HepG2 (cell line): ENCODE measurements at regions not wholly inside any gene's neighbourhood (a gene's known extent, or its start where the extent isn't known, plus 50 kb on each side); places are given as distances from the start of the nearest gene placed in this dataset.

Source experiments
- CBX1 ChIP-seq: IDR thresholded peaks from one replicate; pipeline ENCODE4 v1.6.1; 2016; ENCODE audit warnings: antibody characterized with exemption, low read depth
- EP300 ChIP-seq, 3 experiments: sonication (generic) in 1 of 3; formaldehyde crosslinking in 1 of 3; IDR thresholded peaks; 2 replicates each; pipeline versions ENCODE4 v1.5.1 to v1.6.1; 2011 to 2020; ENCODE audit warnings: low read depth in 2 of 3, low read length in 2 of 3, borderline replicate concordance in 1 of 3, improper control_type of control experiment in 1 of 3, mild to moderate bottlenecking in 1 of 3, missing genetic modification reagents in 1 of 3, moderate library complexity in 1 of 3
- GATAD2A ChIP-seq: IDR thresholded peaks from 2 replicates; pipeline ENCODE4 v1.6.1; 2016
- KLF12 ChIP-seq: sonication (generic); formaldehyde crosslinking; IDR thresholded peaks from 2 replicates; pipeline ENCODE4 v1.4.0; 2020; ENCODE audit warnings: missing genetic modification reagents, borderline replicate concordance
- RARG ChIP-seq: sonication (generic); formaldehyde crosslinking; IDR thresholded peaks from 2 replicates; pipeline ENCODE4 v1.4.0; 2020; ENCODE audit warnings: low read depth, mild to moderate bottlenecking, missing genetic modification reagents
- SOX13 ChIP-seq, 3 experiments: fragments of 450-650 bp in 1 of 3; sonication (generic) in 1 of 3; formaldehyde crosslinking in 1 of 3; IDR thresholded peaks in 2 of 3; conservative IDR thresholded peaks in 1 of 3; 2 replicates each; pipeline versions ENCODE4 v1.5.0 to v1.6.1; 2016 to 2020; ENCODE audit warnings: antibody characterized with exemption in 1 of 3, mild to moderate bottlenecking in 1 of 3, missing compliant biosample characterization in 1 of 3, missing genetic modification reagents in 1 of 3, moderate library complexity in 1 of 3
- TRIM24 ChIP-seq: sonication (generic); formaldehyde crosslinking; IDR thresholded peaks from 2 replicates; pipeline ENCODE4 v1.8.0; 2022; ENCODE audit warnings: mild to moderate bottlenecking, missing genetic modification reagents
- ZNF256 ChIP-seq: sonication (generic); formaldehyde crosslinking; conservative IDR thresholded peaks from 2 replicates; pipeline ENCODE4 v1.4.0; 2020; ENCODE audit warnings: missing genetic modification reagents
- ZNF761 ChIP-seq: sonication (generic); formaldehyde crosslinking; conservative IDR thresholded peaks from 2 replicates; pipeline ENCODE4 v1.4.0; 2020; ENCODE audit warnings: mild to moderate bottlenecking, missing genetic modification reagents
- ZNF879 ChIP-seq: sonication (generic); formaldehyde crosslinking; IDR thresholded peaks from 2 replicates; pipeline ENCODE4 v1.8.1; 2023; ENCODE audit warnings: missing genetic modification reagents
- TF ChIP-seq, protein P1 (sequence below): sonication (generic); formaldehyde crosslinking; IDR thresholded peaks from 2 replicates; pipeline ENCODE4 v1.4.0; 2020; ENCODE audit warnings: mild to moderate bottlenecking, low read depth, missing genetic modification reagents
- TF ChIP-seq, protein P2 (sequence below): sonication (generic); formaldehyde crosslinking; IDR thresholded peaks from 2 replicates; pipeline ENCODE4 v1.9.0; 2021; ENCODE audit warnings: mild to moderate bottlenecking, missing genetic modification reagents
- TF ChIP-seq, protein P3 (sequence below): IDR thresholded peaks from 2 replicates; pipeline ENCODE4 v1.6.1; 2016; ENCODE audit warnings: mild to moderate bottlenecking
- TF ChIP-seq, protein P4 (sequence below): sonication (generic); formaldehyde crosslinking; IDR thresholded peaks from 2 replicates; pipeline ENCODE4 v1.4.0; 2020; ENCODE audit warnings: missing genetic modification reagents

DNA sequence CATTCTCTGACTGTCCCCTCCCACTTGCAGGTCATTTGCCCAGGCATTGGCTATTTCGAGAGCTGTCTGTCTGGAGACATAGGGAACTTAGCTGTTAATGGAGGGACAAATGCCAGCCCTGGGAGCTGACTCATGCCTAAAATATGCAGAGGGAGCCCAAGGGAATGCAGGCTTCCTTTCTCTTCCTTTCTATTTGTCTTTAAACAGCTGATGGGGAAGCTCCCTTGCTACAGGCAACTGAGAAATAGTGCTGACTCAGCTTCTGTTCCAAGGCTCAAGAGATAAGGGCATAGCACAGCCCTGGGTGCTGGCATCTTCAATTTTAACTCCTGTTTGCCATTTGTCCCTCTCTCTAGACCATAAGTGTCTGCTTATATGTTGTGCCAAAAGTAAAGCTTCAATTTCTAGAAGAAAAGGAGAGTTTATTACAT, 82.7 kb upstream of the C1GALT1 start (continued):
- TF ChIP-seq ZNF879 (CRISPR knock-in tag) (no peak), EP300 (IDR thresholded peaks at IDR 0.05; ENCODE audit: low read depth in 2 of 2, low read length in 2 of 2) (peak in 1 of 2 experiments; percentile 18; a peak in 1 of 4 replicates), EP300 (CRISPR knock-in tag; IDR thresholded peaks at IDR 0.05; ENCODE audit: borderline replicate concordance) (no peak), ZNF761 (CRISPR knock-in tag) (no peak), ZNF256 (CRISPR knock-in tag) (no peak), GATAD2A (CRISPR knock-in tag) (peak; percentile 49; the same call in 1 of the 2 replicates), CBX1 (no peak), KLF12 (CRISPR knock-in tag) (no peak), SOX13 (IDR thresholded peaks at IDR 0.05) (no peak; the same call in 1 of the 2 replicates), SOX13 (CRISPR knock-in tag; conservative IDR thresholded peaks at IDR 0.05 in 1 of 2, IDR thresholded peaks at IDR 0.05 in 1 of 2) (peak in 1 of 2 experiments; percentile 65; a peak in 2 of 4 replicates), TRIM24 (no peak), RARG (no peak)
- TF ChIP-seq, protein P1, sequence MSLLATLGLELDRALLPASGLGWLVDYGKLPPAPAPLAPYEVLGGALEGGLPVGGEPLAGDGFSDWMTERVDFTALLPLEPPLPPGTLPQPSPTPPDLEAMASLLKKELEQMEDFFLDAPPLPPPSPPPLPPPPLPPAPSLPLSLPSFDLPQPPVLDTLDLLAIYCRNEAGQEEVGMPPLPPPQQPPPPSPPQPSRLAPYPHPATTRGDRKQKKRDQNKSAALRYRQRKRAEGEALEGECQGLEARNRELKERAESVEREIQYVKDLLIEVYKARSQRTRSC, result no peak
- TF ChIP-seq, protein P2, sequence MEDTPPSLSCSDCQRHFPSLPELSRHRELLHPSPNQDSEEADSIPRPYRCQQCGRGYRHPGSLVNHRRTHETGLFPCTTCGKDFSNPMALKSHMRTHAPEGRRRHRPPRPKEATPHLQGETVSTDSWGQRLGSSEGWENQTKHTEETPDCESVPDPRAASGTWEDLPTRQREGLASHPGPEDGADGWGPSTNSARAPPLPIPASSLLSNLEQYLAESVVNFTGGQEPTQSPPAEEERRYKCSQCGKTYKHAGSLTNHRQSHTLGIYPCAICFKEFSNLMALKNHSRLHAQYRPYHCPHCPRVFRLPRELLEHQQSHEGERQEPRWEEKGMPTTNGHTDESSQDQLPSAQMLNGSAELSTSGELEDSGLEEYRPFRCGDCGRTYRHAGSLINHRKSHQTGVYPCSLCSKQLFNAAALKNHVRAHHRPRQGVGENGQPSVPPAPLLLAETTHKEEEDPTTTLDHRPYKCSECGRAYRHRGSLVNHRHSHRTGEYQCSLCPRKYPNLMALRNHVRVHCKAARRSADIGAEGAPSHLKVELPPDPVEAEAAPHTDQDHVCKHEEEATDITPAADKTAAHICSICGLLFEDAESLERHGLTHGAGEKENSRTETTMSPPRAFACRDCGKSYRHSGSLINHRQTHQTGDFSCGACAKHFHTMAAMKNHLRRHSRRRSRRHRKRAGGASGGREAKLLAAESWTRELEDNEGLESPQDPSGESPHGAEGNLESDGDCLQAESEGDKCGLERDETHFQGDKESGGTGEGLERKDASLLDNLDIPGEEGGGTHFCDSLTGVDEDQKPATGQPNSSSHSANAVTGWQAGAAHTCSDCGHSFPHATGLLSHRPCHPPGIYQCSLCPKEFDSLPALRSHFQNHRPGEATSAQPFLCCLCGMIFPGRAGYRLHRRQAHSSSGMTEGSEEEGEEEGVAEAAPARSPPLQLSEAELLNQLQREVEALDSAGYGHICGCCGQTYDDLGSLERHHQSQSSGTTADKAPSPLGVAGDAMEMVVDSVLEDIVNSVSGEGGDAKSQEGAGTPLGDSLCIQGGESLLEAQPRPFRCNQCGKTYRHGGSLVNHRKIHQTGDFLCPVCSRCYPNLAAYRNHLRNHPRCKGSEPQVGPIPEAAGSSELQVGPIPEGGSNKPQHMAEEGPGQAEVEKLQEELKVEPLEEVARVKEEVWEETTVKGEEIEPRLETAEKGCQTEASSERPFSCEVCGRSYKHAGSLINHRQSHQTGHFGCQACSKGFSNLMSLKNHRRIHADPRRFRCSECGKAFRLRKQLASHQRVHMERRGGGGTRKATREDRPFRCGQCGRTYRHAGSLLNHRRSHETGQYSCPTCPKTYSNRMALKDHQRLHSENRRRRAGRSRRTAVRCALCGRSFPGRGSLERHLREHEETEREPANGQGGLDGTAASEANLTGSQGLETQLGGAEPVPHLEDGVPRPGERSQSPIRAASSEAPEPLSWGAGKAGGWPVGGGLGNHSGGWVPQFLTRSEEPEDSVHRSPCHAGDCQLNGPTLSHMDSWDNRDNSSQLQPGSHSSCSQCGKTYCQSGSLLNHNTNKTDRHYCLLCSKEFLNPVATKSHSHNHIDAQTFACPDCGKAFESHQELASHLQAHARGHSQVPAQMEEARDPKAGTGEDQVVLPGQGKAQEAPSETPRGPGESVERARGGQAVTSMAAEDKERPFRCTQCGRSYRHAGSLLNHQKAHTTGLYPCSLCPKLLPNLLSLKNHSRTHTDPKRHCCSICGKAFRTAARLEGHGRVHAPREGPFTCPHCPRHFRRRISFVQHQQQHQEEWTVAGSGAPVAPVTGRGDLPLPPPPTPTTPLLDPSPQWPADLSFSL (CRISPR knock-in tag), result no peak
- TF ChIP-seq, protein P3, sequence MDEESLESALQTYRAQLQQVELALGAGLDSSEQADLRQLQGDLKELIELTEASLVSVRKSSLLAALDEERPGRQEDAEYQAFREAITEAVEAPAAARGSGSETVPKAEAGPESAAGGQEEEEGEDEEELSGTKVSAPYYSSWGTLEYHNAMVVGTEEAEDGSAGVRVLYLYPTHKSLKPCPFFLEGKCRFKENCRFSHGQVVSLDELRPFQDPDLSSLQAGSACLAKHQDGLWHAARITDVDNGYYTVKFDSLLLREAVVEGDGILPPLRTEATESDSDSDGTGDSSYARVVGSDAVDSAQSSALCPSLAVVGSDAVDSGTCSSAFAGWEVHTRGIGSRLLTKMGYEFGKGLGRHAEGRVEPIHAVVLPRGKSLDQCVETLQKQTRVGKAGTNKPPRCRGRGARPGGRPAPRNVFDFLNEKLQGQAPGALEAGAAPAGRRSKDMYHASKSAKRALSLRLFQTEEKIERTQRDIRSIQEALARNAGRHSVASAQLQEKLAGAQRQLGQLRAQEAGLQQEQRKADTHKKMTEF (CRISPR knock-in tag), result peak; percentile 57
- TF ChIP-seq, protein P4, sequence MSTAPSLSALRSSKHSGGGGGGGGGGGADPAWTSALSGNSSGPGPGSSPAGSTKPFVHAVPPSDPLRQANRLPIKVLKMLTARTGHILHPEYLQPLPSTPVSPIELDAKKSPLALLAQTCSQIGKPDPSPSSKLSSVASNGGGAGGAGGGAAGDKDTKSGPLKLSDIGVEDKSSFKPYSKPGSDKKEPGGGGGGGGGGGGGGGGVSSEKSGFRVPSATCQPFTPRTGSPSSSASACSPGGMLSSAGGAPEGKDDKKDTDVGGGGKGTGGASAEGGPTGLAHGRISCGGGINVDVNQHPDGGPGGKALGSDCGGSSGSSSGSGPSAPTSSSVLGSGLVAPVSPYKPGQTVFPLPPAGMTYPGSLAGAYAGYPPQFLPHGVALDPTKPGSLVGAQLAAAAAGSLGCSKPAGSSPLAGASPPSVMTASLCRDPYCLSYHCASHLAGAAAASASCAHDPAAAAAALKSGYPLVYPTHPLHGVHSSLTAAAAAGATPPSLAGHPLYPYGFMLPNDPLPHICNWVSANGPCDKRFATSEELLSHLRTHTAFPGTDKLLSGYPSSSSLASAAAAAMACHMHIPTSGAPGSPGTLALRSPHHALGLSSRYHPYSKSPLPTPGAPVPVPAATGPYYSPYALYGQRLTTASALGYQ (CRISPR knock-in tag), result peak; percentile 52; the same call in 1 of the 2 replicates
